ENCODE measurements at regions not wholly inside any gene's neighbourhood (a gene's known extent, or its start where the extent isn't known, plus 50 kb on each side); places are given as distances from the start of the nearest gene placed in this dataset.

DNA sequence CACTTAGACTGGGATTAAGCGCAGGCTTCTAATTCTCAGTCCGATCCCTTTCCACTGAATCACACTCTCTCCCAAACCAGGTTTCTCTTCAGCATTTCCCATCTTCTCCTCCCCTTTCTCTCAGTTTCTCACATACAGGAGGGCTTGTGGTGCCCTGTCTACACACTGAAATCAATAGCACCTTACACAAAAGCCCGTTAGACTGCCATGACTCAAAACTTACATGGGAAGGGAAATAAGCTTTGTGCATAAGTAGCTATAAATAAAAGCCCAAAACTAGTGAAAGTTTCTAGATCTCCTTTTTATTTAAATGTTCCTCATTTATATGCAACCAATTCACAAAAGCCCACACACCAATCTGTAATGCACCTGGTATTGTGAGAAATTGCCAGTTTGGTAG is 318.4 kb downstream of the TXNL1 start:
- WGBS, 2 donors = 89% methylated on average over 3 of the region's 3 CpGs
- no peaks in the 10 kb centered on the region for H3K36me3 ChIP-seq
- H3K4me1 ChIP-seq = peaks cover 0 to 8% (median 3%) of the 10 kb centered on the region in 4 donors

DNA sequence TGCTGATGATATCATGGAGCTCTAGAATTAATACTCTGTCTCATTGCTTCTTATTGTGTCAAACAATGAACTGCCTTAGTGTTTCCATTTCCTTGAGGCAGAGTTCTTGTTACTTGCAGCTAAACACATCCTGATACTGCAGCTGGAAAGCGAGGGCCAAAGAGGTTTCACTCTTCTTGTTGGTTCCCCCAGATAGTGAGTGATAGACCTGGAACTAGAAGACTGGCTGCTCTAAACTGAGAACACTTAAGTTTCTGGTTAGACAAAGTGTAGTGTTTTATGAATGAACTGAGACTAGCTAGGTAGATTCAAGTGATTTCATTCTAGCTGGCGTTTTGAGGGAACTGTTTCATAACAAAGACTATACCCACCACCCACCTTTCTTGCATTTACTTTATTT is 321.7 kb downstream of the TXNL1 start:
- no peaks in the 10 kb centered on the region for H3K27me3 ChIP-seq
- TF ChIP-seq EP300 (IDR thresholded peaks at IDR 0.05) (no peak), POLR2A (IDR thresholded peaks at IDR 0.05) (no peak), POLR2AphosphoS5 (IDR thresholded peaks at IDR 0.05) (no peak)
- TF ChIP-seq, protein P1, sequence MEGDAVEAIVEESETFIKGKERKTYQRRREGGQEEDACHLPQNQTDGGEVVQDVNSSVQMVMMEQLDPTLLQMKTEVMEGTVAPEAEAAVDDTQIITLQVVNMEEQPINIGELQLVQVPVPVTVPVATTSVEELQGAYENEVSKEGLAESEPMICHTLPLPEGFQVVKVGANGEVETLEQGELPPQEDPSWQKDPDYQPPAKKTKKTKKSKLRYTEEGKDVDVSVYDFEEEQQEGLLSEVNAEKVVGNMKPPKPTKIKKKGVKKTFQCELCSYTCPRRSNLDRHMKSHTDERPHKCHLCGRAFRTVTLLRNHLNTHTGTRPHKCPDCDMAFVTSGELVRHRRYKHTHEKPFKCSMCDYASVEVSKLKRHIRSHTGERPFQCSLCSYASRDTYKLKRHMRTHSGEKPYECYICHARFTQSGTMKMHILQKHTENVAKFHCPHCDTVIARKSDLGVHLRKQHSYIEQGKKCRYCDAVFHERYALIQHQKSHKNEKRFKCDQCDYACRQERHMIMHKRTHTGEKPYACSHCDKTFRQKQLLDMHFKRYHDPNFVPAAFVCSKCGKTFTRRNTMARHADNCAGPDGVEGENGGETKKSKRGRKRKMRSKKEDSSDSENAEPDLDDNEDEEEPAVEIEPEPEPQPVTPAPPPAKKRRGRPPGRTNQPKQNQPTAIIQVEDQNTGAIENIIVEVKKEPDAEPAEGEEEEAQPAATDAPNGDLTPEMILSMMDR (IDR thresholded peaks at IDR 0.05) = no peak
- no peak overlapping the region for H3K27ac ChIP-seq
- DNase-seq (no peak), ATAC-seq (ENCODE audit: low FRiP score in 2 of 2) (no peak)
- H3K9me3 ChIP-seq = no peaks in the 10 kb centered on the region
- H3K4me3 ChIP-seq = no peak overlapping the region
- 81 to 85% methylated on average over 2 of the region's 2 CpGs for WGBS, 2 donors
- H3K4me1 ChIP-seq = peaks cover 0 to 8% (median 3%) of the 10 kb centered on the region in 4 donors
- H3K36me3 ChIP-seq = no peaks in the 10 kb centered on the region

More for the DNA sequence above, 318.4 kb downstream of the TXNL1 start:
- no peak overlapping the region for H3K27ac ChIP-seq
- no peak overlapping the region for H3K4me3 ChIP-seq
- no peak for ATAC-seq (ENCODE audit: low FRiP score in 2 of 2)
- no peak for DNase-seq
- H3K27me3 ChIP-seq = no peaks in the 10 kb centered on the region
- TF ChIP-seq, protein P1 (IDR thresholded peaks at IDR 0.05) = no peak
- no peak for TF ChIP-seq POLR2AphosphoS5 (IDR thresholded peaks at IDR 0.05)
- TF ChIP-seq POLR2A (IDR thresholded peaks at IDR 0.05) = no peak
- TF ChIP-seq EP300 (IDR thresholded peaks at IDR 0.05) = no peak
- no peaks in the 10 kb centered on the region for H3K9me3 ChIP-seq

DNA sequence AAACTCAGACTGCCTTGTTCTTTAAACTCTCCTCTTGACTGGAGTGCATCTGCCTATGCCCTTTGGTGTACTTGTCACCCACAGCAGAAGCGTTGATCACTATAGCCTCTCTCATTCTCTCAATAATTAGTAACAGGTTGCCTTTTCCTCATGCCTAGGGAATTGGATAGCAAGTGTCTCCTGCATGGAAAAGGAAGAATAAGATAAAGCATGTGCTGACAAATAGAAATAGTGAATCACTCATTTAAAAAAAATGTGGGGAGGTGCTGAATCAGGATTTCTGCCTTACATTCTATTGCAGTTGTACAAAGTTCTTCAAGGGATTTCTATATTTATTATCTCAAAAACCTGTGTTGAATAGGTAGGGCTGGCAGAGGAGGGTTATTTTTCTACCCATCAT is 323.0 kb downstream of the TXNL1 start:
- Histone ChIP-seq H3K9me3 (no peaks in the 10 kb centered on the region), H3K27ac (no peak overlapping the region), H3K36me3 (no peaks in the 10 kb centered on the region), H3K27me3 (no peaks in the 10 kb centered on the region), H3K4me1 (no peaks in the 10 kb centered on the region), H3K4me3 (no peak overlapping the region)
- TF ChIP-seq POLR2A (IDR thresholded peaks at IDR 0.05) (no peak), POLR2AphosphoS5 (IDR thresholded peaks at IDR 0.05) (no peak), EP300 (IDR thresholded peaks at IDR 0.05) (no peak)
- TF ChIP-seq, protein P1 (IDR thresholded peaks at IDR 0.05) = no peak
- 87 to 88% methylated on average over 1 of the region's 1 CpG for WGBS, 2 donors
- ATAC-seq (ENCODE audit: low FRiP score in 2 of 2) = no peak
- no peak for DNase-seq

DNA sequence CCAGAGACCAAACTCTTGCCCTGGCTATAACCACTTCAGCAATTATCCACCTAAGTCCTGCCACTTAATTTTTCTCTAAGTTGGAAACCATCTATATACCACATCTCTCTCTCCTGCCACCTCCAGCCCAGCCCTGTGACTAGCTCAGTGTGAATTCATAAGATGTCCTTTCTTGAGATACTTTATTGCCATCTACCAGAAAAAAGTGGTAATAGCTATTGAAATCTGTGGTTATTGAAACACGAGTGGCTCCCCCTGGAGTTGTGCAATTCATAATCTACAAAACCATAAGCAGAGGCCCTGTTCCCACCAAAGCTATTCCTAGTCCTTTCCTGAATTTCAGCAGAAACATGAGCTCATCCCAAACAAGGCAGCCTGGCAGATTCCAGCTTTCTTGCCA is 324.0 kb downstream of the TXNL1 start:
- Histone ChIP-seq H3K36me3 (no peaks in the 10 kb centered on the region), H3K9me3 (no peaks in the 10 kb centered on the region), H3K27ac (no peak overlapping the region), H3K27me3 (no peaks in the 10 kb centered on the region), H3K4me1 (no peaks in the 10 kb centered on the region), H3K4me3 (no peak overlapping the region)
- DNase-seq (no peak), ATAC-seq (ENCODE audit: low FRiP score in 2 of 2) (no peak)
- WGBS, 2 donors = 65 to 73% methylated on average over 1 of the region's 1 CpG
- TF ChIP-seq POLR2A (IDR thresholded peaks at IDR 0.05) (no peak), POLR2AphosphoS5 (IDR thresholded peaks at IDR 0.05) (no peak), EP300 (IDR thresholded peaks at IDR 0.05) (no peak)
- TF ChIP-seq, protein P1 (IDR thresholded peaks at IDR 0.05) = no peak

DNA sequence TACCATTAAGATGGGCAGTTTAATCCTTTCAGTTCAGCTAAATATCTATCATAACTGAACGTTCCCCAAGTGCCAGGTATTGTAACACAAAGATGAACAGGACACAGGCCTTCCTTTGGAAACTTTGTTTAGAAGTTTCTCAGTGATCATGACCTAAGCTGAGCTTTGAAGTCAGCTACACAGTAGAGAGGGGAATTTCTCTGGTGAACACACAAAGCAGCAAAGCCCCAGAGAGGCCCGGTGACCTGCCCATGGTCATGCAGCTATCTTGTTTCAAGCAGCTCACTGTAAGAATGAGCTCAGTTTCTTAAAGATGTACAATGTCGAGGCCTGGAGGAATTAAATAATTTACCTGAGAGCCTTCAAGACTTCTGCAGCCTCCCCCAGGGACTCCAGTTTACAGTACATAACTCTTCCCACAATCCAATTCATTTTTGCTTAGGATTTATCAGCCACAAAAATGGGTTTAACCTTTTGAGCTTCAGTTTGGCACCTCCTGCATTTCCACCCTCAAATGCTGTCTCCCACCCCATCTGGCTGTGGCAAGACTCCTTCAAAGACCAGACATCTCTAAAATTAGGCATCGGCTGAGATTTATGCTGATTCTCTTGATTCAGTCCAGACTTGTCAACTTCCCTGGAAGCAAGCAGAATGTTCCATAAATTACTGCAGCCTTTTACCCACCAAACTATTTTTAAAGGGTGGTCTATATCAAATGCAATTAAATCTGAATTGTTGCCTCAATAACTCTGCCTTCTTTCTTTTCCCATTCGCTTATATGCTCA is 325.6 kb downstream of the TXNL1 start:
- Histone ChIP-seq H3K27me3 (no peaks in the 10 kb centered on the region), H3K4me3 (no peak overlapping the region), H3K27ac (no peak overlapping the region), H3K4me1 (no peaks in the 10 kb centered on the region), H3K36me3 (no peaks in the 10 kb centered on the region), H3K9me3 (no peaks in the 10 kb centered on the region)
- TF ChIP-seq EP300 (IDR thresholded peaks at IDR 0.05) = no peak
- TF ChIP-seq POLR2AphosphoS5 (IDR thresholded peaks at IDR 0.05) = no peak
- TF ChIP-seq, protein P1 (IDR thresholded peaks at IDR 0.05) = no peak
- no peak for TF ChIP-seq POLR2A (IDR thresholded peaks at IDR 0.05)
- ATAC-seq (ENCODE audit: low FRiP score in 2 of 2) = no peak
- DNase-seq = no peak
- 83 to 90% methylated on average over 4 to 5 of the region's 5 CpGs for WGBS, 2 donors
